Activated T-helper 2 cell treated with anti-CD3 and anti-CD28 coated beads, Interferon-gamma antibody, Interleukin-2, Interleukin-4, amounts not matched to agents 10 μg/mL and 5 μg/mL and 100 μg/mL, durations not matched to agents 14 hours and 24 hours and 36 hours (primary cell): ENCODE measurements at regions not wholly inside any gene's neighbourhood (a gene's known extent, or its start where the extent isn't known, plus 50 kb on each side); places are given as distances from the start of the nearest gene placed in this dataset.
"Not testable (repeated sequence)": the region's sequence is repeated elsewhere in the genome, so short reads cannot be mapped to it uniquely, and the experiment has no call there.

ENCODE experiments used
- DNase-seq: peaks from one replicate; pipeline ENCODE4 v3.0.0; 2021; ENCODE audit warnings: low spot score
- H3K27ac Mint-ChIP-seq: one replicate; pipeline ENCODE4 v1.8.0; 2021; ENCODE audit warnings: mixed read lengths
- H3K27me3 Mint-ChIP-seq: one replicate; pipeline ENCODE4 v1.8.0; 2021; ENCODE audit warnings: low read depth, mixed read lengths
- H3K36me3 Mint-ChIP-seq: one replicate; pipeline ENCODE4 v1.8.0; 2021; ENCODE audit warnings: low read depth, mixed read lengths
- H3K4me1 Mint-ChIP-seq: one replicate; pipeline ENCODE4 v1.8.0; 2021; ENCODE audit warnings: low read depth, mixed read lengths
- H3K4me3 Mint-ChIP-seq: one replicate; pipeline ENCODE4 v1.8.0; 2021; ENCODE audit warnings: low read depth, mild to moderate bottlenecking, moderate library complexity, mixed read lengths
- H3K9me3 Mint-ChIP-seq: one replicate; pipeline ENCODE4 v1.8.0; 2021; ENCODE audit warnings: mixed read lengths
- intact Hi-C: fragments of 100-400 bp; cut with micrococcal nuclease; formaldehyde crosslinking; loops from one replicate; pipeline ENCODE4 v1.15.1; 2023

DNA sequence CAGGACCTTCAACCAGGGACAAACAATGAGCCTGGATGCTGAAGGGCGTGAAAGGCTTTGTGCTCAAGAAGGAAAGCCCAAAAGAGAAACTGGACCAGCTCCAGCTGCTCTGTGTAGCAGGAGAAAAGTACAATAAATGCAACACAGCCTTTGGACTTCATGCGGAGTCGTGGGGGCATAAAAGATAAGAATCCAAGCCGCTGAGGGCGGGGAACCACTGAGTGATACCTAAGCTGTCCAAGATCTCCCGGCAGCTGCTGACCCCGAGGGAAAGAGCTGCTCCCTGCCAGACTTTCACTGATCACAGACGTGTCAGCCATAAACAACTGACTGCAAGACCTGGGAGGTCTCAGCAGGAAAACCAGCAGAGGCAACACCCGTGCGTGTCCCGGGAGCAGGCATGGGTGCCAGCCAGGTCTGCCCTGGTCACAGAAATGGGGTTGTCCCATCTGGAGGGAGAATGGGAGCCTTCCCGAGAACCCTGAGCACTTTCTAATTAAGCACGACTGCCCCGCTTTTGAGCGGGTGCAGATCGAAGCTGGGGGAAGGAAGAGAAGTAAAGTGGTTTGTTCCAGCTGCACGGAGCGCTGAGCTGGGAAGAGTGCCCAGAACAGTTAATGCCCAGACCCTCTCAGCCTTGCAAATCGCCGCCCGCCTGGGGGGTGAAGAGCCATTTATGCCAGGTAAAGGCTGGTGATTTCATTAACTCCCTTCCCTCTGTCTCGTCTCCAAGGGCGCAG, 68.3 kb upstream of the TARDBP start:
- DNase-seq, result no peak
- H3K27me3 Mint-ChIP-seq, result peaks cover 48% of the 10 kb centered on the region
- intact Hi-C loops, result loop anchor here (5.0 to 10.0 kb wide), 4 partner anchors 77 to 447 kb away; partner anchors contain the start of gene CASZ1
- H3K4me3 Mint-ChIP-seq, result no peak overlapping the region
- no peaks in the 10 kb centered on the region for H3K36me3 Mint-ChIP-seq
- H3K27ac Mint-ChIP-seq, result no peak overlapping the region
- no peaks in the 10 kb centered on the region for H3K9me3 Mint-ChIP-seq
- H3K4me1 Mint-ChIP-seq, result peaks cover 27% of the 10 kb centered on the region

DNA sequence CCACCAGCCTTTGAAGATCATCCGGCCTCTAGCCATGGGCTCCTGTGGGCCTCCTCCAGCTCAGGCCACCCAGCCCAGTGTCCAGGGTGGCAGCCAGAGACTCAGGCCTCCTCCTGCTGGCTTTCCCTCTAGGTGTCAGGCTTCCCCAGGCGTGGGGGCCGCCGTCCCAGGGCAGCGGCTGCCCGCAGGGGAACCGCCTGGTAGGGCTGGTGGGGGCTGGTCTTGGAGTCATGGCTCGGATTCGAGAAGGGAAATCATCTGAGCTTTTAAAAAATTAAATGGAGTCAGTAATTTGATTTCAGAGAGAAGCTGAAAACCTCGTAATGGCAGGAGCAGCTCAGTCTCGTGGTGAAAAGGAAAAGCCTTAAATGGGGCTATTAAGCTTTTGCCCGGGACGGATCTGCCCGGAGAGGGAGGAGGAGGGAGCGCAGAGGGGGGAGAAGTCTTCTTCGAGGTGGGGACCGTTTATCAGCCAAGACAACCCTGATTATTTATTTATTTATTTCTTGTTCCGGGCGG, 66.4 kb upstream of the TARDBP start:
- H3K27me3 Mint-ChIP-seq, result peaks cover 44% of the 10 kb centered on the region
- no peak overlapping the region for H3K4me3 Mint-ChIP-seq
- no peaks in the 10 kb centered on the region for H3K9me3 Mint-ChIP-seq
- H3K27ac Mint-ChIP-seq, result no peak overlapping the region
- intact Hi-C loops, result loop anchor here (10.0 kb wide), 1 partner anchor 151 kb away; the partner anchor contains the start of gene CASZ1
- no peak for DNase-seq
- no peaks in the 10 kb centered on the region for H3K36me3 Mint-ChIP-seq
- peaks cover 8% of the 10 kb centered on the region for H3K4me1 Mint-ChIP-seq

- Mint-ChIP-seq H3K27me3 (peaks cover 46% of the 10 kb centered on the region), H3K4me1 (peaks cover 5% of the 10 kb centered on the region), H3K27ac (no peak overlapping the region), H3K36me3 (no peaks in the 10 kb centered on the region), H3K9me3 (no peaks in the 10 kb centered on the region), H3K4me3 (no peak overlapping the region)
- DNase-seq, result no peak
- intact Hi-C loops, result loop anchor here (10.0 kb wide), 1 partner anchor 152 kb away; the partner anchor contains the start of gene CASZ1
These were observed 65.3 kb upstream of the TARDBP start for GRCh38 chr1:10947181-10947580.

DNA sequence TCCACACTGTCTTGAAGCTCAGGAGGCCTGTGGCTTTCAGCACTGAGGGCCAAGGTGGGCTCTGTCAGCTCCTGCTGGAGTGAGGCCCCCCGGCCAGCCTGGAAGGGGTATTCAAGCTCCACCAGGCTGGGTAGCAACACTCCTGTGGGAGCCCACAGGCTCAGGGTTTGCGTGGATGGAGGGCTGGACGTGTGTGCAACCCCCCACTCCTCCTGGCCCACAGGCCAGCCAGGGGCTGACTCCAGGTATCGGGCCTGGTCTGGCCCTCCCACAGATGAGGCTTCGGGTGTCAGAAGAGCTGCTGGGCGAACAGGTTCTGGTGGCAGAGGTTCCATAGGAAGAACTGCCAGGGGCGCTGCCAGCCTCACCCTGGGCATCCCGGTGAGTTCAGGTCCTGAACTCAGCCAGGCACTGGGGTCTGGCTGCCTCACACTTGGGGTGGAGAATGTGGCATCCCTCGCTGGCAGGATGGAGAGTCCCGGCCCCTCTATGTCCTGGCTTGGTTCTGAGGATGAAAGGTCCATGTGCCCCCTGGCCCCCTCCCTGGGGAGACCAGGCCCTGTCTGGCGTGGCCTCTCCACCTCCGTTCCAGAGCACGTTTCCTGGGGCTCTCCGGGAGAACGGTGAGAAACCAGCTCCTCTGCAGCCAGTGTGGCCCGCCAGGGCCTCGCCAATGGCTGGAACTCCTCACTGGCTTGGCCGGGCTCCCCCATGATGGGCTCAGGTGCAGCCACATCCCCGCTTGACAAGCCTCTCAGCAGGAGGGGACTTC, 64.6 kb upstream of the TARDBP start:
- DNase-seq, result no peak
- Mint-ChIP-seq H3K27me3 (peaks cover 45% of the 10 kb centered on the region), H3K4me1 (peaks cover 5% of the 10 kb centered on the region), H3K36me3 (no peaks in the 10 kb centered on the region), H3K9me3 (no peaks in the 10 kb centered on the region), H3K27ac (no peak overlapping the region), H3K4me3 (no peak overlapping the region)
- intact Hi-C loops, result loop anchor here (10.0 kb wide), 1 partner anchor 153 kb away; the partner anchor contains the start of gene CASZ1

- Mint-ChIP-seq H3K27me3 (peaks cover 45% of the 10 kb centered on the region), H3K4me1 (peaks cover 5% of the 10 kb centered on the region), H3K4me3 (no peak overlapping the region), H3K36me3 (no peaks in the 10 kb centered on the region), H3K9me3 (no peaks in the 10 kb centered on the region), H3K27ac (no peak overlapping the region)
- intact Hi-C loops, result loop anchor here (10.0 kb wide), 1 partner anchor 154 kb away; the partner anchor contains the start of gene CASZ1
- DNase-seq, result no peak
These were observed 64.0 kb upstream of the TARDBP start for GRCh38 chr1:10948463-10948775.

GRCh38 chr1:10950316-10951172, 61.9 kb upstream of the TARDBP start:
- H3K9me3 Mint-ChIP-seq, result no peaks in the 10 kb centered on the region
- no peak overlapping the region for H3K4me3 Mint-ChIP-seq
- no peak overlapping the region for H3K27ac Mint-ChIP-seq
- H3K36me3 Mint-ChIP-seq, result no peaks in the 10 kb centered on the region
- intact Hi-C loops, result no loop called here
- no peaks in the 10 kb centered on the region for H3K4me1 Mint-ChIP-seq
- H3K27me3 Mint-ChIP-seq, result peaks cover 29% of the 10 kb centered on the region
- no peak for DNase-seq

GRCh38 chr1:10951298-10951697, 61.2 kb upstream of the TARDBP start:
- H3K36me3 Mint-ChIP-seq, DNase-seq, H3K4me1 Mint-ChIP-seq, H3K9me3 Mint-ChIP-seq, H3K4me3 Mint-ChIP-seq, intact Hi-C loops, H3K27ac Mint-ChIP-seq: not testable (repeated sequence)
- H3K27me3 Mint-ChIP-seq, result peaks cover 26% of the 10 kb centered on the region

DNA sequence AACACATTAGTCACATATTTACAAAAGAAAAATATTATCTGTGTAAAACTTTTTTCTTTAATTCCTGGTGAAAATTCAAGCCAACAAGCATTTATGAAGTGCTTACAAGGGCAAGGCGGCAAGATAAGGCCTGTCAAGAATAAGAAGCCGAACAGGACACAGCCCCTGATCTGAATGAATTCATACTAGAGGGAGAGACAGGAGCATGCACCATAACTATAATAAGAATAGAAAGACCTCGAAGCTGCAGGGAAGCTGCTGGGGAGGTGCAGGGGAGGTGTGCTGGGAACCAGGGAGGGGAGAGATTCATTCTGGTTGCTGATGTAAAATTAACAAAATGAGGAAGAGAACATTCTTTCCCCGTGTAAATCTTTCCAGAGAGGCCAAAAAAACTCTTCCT, 60.5 kb upstream of the TARDBP start:
- H3K4me3 Mint-ChIP-seq, result no peak overlapping the region
- no peak overlapping the region for H3K27ac Mint-ChIP-seq

GRCh38 chr1:10953505-10954193, 58.8 kb upstream of the TARDBP start:
- H3K9me3 Mint-ChIP-seq, result no peaks in the 10 kb centered on the region

More for the DNA sequence above, 60.5 kb upstream of the TARDBP start:
- no peaks in the 10 kb centered on the region for H3K4me1 Mint-ChIP-seq
- peaks cover 26% of the 10 kb centered on the region for H3K27me3 Mint-ChIP-seq
- intact Hi-C loops, result no loop called here
- no peak for DNase-seq
- no peaks in the 10 kb centered on the region for H3K36me3 Mint-ChIP-seq
- H3K9me3 Mint-ChIP-seq, result no peaks in the 10 kb centered on the region

DNA sequence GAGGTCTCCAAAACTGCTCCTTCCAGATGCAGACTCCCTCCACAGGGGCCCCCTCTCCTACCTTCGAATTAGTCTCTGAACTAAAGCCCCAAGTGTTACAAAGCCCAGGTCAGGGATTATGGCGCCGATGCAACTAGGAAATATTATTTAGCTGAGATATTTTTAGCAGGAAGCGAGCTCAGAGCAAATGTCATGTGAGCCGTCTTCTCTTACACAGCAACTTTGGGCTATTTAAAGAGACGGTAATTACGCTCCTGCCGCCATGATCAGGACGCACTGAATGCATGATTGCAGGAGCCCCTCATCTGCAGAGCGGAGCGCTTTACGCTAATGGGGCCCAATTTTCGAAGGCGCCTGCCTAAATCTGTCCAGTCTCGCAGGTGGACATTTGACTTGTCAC, 55.3 kb upstream of the TARDBP start:
- Mint-ChIP-seq H3K4me1 (peaks cover 4% of the 10 kb centered on the region), H3K27me3 (peaks cover 25% of the 10 kb centered on the region), H3K27ac (no peak overlapping the region), H3K9me3 (no peaks in the 10 kb centered on the region), H3K4me3 (no peak overlapping the region), H3K36me3 (no peaks in the 10 kb centered on the region)
- no peak for DNase-seq
- intact Hi-C loops, result no loop called here

More at GRCh38 chr1:10953505-10954193, 58.8 kb upstream of the TARDBP start:
- no peak overlapping the region for H3K4me3 Mint-ChIP-seq
- DNase-seq, result no peak
- intact Hi-C loops, result no loop called here
- H3K4me1 Mint-ChIP-seq, result no peaks in the 10 kb centered on the region
- peaks cover 23% of the 10 kb centered on the region for H3K27me3 Mint-ChIP-seq
- no peak overlapping the region for H3K27ac Mint-ChIP-seq
- no peaks in the 10 kb centered on the region for H3K36me3 Mint-ChIP-seq

DNA sequence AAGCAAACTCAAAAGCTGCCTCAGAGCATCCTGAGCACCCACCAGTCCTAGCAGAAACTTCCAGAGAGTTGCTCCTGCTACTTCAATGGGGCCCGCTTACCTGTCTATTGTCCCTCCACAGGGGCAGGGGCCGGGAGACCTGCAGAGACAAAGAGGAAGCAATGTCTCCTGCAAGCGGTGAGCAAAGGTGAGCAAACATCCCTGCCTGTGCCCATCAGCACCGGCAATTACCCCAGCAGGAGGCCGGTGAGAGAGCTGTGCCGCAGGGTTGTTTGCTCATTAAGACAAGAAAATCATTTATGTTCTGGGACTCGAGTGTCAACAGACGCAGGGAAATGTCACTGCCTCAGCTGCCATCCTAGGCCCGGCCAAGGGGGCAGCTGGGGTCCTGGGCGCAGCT, 53.8 kb upstream of the TARDBP start:
- Mint-ChIP-seq H3K4me1 (peaks cover 4% of the 10 kb centered on the region), H3K27me3 (peaks cover 22% of the 10 kb centered on the region)

More for the DNA sequence above, 53.8 kb upstream of the TARDBP start:
- intact Hi-C loops, result no loop called here
- H3K36me3 Mint-ChIP-seq, result no peaks in the 10 kb centered on the region
- no peak overlapping the region for H3K4me3 Mint-ChIP-seq
- DNase-seq, result no peak
- no peak overlapping the region for H3K27ac Mint-ChIP-seq
- H3K9me3 Mint-ChIP-seq, result no peaks in the 10 kb centered on the region
